ENCODE measurements at regions not wholly inside any gene's neighbourhood (a gene's known extent, or its start where the extent isn't known, plus 50 kb on each side); places are given as distances from the start of the nearest gene placed in this dataset.

GRCh38 chr9:97109194-97109811 is 70.4 kb upstream of the CTSV start:
- TF ChIP-seq POLR2A (IDR thresholded peaks at IDR 0.05) = no peak
- TF ChIP-seq, protein P1, sequence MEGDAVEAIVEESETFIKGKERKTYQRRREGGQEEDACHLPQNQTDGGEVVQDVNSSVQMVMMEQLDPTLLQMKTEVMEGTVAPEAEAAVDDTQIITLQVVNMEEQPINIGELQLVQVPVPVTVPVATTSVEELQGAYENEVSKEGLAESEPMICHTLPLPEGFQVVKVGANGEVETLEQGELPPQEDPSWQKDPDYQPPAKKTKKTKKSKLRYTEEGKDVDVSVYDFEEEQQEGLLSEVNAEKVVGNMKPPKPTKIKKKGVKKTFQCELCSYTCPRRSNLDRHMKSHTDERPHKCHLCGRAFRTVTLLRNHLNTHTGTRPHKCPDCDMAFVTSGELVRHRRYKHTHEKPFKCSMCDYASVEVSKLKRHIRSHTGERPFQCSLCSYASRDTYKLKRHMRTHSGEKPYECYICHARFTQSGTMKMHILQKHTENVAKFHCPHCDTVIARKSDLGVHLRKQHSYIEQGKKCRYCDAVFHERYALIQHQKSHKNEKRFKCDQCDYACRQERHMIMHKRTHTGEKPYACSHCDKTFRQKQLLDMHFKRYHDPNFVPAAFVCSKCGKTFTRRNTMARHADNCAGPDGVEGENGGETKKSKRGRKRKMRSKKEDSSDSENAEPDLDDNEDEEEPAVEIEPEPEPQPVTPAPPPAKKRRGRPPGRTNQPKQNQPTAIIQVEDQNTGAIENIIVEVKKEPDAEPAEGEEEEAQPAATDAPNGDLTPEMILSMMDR (IDR thresholded peaks at IDR 0.05) = peak in 1 of 3 donors; percentile 36
- no peak for TF ChIP-seq POLR2AphosphoS5 (IDR thresholded peaks at IDR 0.05)
